OCI-LY7 (cell line): ENCODE measurements at regions not wholly inside any gene's neighbourhood (a gene's known extent, or its start where the extent isn't known, plus 50 kb on each side); places are given as distances from the start of the nearest gene placed in this dataset.

Source experiments
- BruUV-seq: library from RNA; stranded (reverse); fragments of 400-500 nt; replicated peaks from 2 replicates; lab custom pipeline; 2021; lab: Mats Ljungman, UMichigan
- CTCF ChIA-PET: fragments of 300-600 bp; sonication (Branson Sonifier 250); formaldehyde crosslinking; loops from one replicate; lab custom pipeline; 2022; ENCODE audit warnings: antibody characterized with exemption; ENCODE audit not compliant: unreplicated experiment; lab: Charles Lee
- POLR2A ChIA-PET: fragments of 300-600 bp; sonication (Branson Sonifier 250); formaldehyde crosslinking; loops from one replicate; lab custom pipeline; 2022; ENCODE audit warnings: antibody characterized with exemption; lab: Charles Lee
- DNase-seq: peaks from one replicate; pipeline ENCODE4 v3.0.0-alpha.2; 2015; ENCODE audit warnings: low spot score
- H2AFZ ChIP-seq: fragments of 200-600 bp; sonication (generic), shearing (Covaris generic); 2 replicates; pipeline ENCODE4 v1.6.1; 2014; ENCODE audit warnings: mild to moderate bottlenecking, antibody characterized with exemption, low read length, moderate library complexity
- H3K27ac ChIP-seq: fragments of 200-600 bp; sonication (generic); 2 replicates; pipeline ENCODE4 v1.5.1; 2014; ENCODE audit warnings: mixed run types, low read depth, mild to moderate bottlenecking, moderate library complexity, low read length, inconsistent platforms; ENCODE audit not compliant: poor library complexity, severe bottlenecking
- H3K36me3 ChIP-seq: fragments of 200-600 bp; sonication (generic); 2 replicates; pipeline ENCODE4 v1.6.1; 2014; ENCODE audit warnings: mild to moderate bottlenecking, antibody characterized with exemption, low read length, moderate library complexity, mixed read lengths; ENCODE audit not compliant: insufficient read depth
- H3K4me1 ChIP-seq: fragments of 200-600 bp; sonication (generic); 2 replicates; pipeline ENCODE4 v1.5.1; 2014; ENCODE audit warnings: mild to moderate bottlenecking, low read length; ENCODE audit not compliant: insufficient read depth, poor library complexity, severe bottlenecking
- H3K4me2 ChIP-seq: fragments of 200-600 bp; sonication (generic); 2 replicates; pipeline ENCODE4 v1.6.1; 2014; ENCODE audit warnings: mild to moderate bottlenecking, low read length
- H3K4me3 ChIP-seq: fragments of 200-600 bp; sonication (generic); 2 replicates; pipeline ENCODE4 v1.5.1; 2014; ENCODE audit warnings: mild to moderate bottlenecking, low read depth, low read length; ENCODE audit not compliant: poor library complexity, severe bottlenecking
- H3K79me2 ChIP-seq: fragments of 200-600 bp; sonication (generic); 2 replicates; pipeline ENCODE4 v1.6.1; 2016; ENCODE audit warnings: low read depth, mild to moderate bottlenecking, low read length, moderate library complexity, mixed read lengths; ENCODE audit not compliant: insufficient read depth
- H3K9me2 ChIP-seq: fragments of 200-600 bp; sonication (generic); 2 replicates; pipeline ENCODE4 v1.6.1; 2016; ENCODE audit warnings: mild to moderate bottlenecking, low read length, mixed read lengths; ENCODE audit not compliant: insufficient read depth
- H3K9me3 ChIP-seq: fragments of 200-600 bp; sonication (generic); 2 replicates; pipeline ENCODE4 v1.6.1; 2014; ENCODE audit warnings: mild to moderate bottlenecking, mixed run types, low read length, mixed read lengths
- H4K20me1 ChIP-seq: fragments of 200-600 bp; sonication (generic); 2 replicates; pipeline ENCODE4 v1.6.1; 2014; ENCODE audit warnings: mild to moderate bottlenecking, antibody characterized with exemption, low read length, moderate library complexity, mixed read lengths; ENCODE audit not compliant: insufficient read depth
- EZH2phosphoT487 ChIP-seq: fragments of 200-600 bp; sonication (generic); IDR thresholded peaks from 2 replicates; pipeline ENCODE4 v1.6.1; 2018; ENCODE audit warnings: low read depth, borderline replicate concordance, mild to moderate bottlenecking, mixed run types, antibody characterized with exemption, low read length, moderate library complexity, mixed read lengths
- intact Hi-C: fragments of 100-400 bp; cut with micrococcal nuclease; formaldehyde crosslinking; loops from one replicate; pipeline ENCODE4 v1.10.0; 2022; ENCODE audit not compliant: unreplicated experiment
- TF ChIP-seq, protein P1 (sequence below): fragments of 200-600 bp; sonication (generic); conservative IDR thresholded peaks from 2 replicates; pipeline ENCODE4 v1.5.1; 2014; ENCODE audit warnings: mild to moderate bottlenecking, antibody characterized with exemption, low read length, moderate library complexity, mixed read lengths

DNA sequence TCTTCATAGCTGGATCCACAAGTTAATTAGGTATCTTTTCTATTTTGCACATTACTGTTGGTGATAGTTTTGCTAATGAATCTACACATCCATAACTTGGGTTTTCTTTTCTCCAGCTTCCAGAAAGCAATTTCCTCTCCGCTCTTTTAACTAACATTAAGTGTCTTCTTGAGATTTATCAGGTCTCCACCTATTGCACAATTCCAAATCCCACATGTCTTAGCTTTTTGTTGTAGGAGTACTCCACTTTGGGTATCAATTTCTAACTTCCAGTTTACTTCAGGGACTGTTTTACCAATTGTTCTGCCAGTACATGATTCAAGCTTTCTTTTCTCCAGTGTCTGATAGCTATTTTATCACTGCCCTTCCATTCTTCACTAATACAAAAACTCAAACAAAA is 129.6 kb downstream of the OLFM4 start:
- Histone ChIP-seq H3K9me2 (no peaks in the 10 kb centered on the region), H3K36me3 (no peaks in the 10 kb centered on the region), H3K79me2 (no peaks in the 10 kb centered on the region), H2AFZ (no peak overlapping the region), H3K27ac (no peak overlapping the region), H3K4me1 (no peaks in the 10 kb centered on the region), H4K20me1 (no peaks in the 10 kb centered on the region), H3K4me2 (no peak overlapping the region), H3K9me3 (no peaks in the 10 kb centered on the region), H3K4me3 (no peak overlapping the region)
- TF ChIP-seq, protein P1, sequence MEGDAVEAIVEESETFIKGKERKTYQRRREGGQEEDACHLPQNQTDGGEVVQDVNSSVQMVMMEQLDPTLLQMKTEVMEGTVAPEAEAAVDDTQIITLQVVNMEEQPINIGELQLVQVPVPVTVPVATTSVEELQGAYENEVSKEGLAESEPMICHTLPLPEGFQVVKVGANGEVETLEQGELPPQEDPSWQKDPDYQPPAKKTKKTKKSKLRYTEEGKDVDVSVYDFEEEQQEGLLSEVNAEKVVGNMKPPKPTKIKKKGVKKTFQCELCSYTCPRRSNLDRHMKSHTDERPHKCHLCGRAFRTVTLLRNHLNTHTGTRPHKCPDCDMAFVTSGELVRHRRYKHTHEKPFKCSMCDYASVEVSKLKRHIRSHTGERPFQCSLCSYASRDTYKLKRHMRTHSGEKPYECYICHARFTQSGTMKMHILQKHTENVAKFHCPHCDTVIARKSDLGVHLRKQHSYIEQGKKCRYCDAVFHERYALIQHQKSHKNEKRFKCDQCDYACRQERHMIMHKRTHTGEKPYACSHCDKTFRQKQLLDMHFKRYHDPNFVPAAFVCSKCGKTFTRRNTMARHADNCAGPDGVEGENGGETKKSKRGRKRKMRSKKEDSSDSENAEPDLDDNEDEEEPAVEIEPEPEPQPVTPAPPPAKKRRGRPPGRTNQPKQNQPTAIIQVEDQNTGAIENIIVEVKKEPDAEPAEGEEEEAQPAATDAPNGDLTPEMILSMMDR, result no peak
- no peak for TF ChIP-seq EZH2phosphoT487
- no peak for DNase-seq
- intact Hi-C loops, result loop anchor here (10.0 kb wide), 1 partner anchor 543 kb away; no protein-coding TSS in a partner anchor
- ChIA-PET CTCF (no interaction called here), POLR2A (interaction anchor here (0.7 kb wide), 1 partner anchor 1965 kb away, joined by 4 read pairs; no protein-coding TSS in a partner anchor)
- no TSS peak for BruUV-seq

DNA sequence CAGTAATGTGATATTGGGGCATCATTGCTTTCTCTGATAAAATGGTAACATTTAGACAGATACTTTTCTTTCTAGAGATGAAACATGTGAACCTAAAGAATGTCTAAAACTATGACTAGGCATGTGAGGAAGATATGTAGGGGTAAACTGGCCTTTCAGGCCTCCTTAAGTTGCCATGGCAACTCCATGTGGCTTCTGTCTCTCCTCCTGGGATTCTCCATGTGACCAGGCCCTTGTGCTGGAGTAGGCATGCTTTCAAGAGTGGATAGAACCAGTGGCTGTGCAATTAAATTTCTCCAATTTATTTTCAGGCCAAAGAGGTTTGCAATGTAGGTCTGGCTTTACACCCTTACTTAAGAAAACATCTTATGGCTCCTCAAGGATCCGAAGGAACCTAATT is 130.8 kb downstream of the OLFM4 start:
- no peaks in the 10 kb centered on the region for H3K36me3 ChIP-seq
- no peaks in the 10 kb centered on the region for H3K4me1 ChIP-seq
- no TSS peak for BruUV-seq
- H3K27ac ChIP-seq, result no peak overlapping the region
- H4K20me1 ChIP-seq, result no peaks in the 10 kb centered on the region
- CTCF ChIA-PET, result no interaction called here
- TF ChIP-seq EZH2phosphoT487, result no peak
- TF ChIP-seq, protein P1, result no peak
- DNase-seq, result no peak
- no peak overlapping the region for H2AFZ ChIP-seq
- no peak overlapping the region for H3K4me3 ChIP-seq
- no peaks in the 10 kb centered on the region for H3K79me2 ChIP-seq
- H3K9me3 ChIP-seq, result no peaks in the 10 kb centered on the region
- H3K9me2 ChIP-seq, result no peaks in the 10 kb centered on the region
- POLR2A ChIA-PET, result interaction anchor here (0.6 kb wide), 1 partner anchor 11 kb away, joined by 3 read pairs; no protein-coding TSS in a partner anchor
- intact Hi-C loops, result loop anchor here (10.0 kb wide), 1 partner anchor 545 kb away; no protein-coding TSS in a partner anchor
- no peak overlapping the region for H3K4me2 ChIP-seq

DNA sequence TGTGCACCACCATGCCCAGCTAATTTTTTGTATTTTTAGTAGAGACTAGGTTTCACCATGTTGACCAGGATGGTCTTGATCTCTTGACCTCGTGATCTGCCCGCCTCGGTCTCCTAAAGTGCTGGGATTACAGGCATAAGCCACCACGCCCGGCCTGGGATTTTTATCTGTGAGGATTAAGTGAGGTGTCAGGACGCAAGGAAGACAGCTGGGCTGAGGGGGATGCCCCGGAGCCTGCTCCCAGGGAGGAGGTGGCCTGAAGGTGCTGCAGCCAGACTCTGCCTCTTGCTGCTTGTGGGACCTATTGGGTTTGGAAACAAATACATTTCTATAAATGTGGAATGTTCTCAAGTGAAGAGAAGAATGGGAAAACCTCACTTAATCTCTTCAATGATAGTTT is 131.6 kb downstream of the OLFM4 start:
- H3K9me3 ChIP-seq, result no peaks in the 10 kb centered on the region
- H3K27ac ChIP-seq, result no peak overlapping the region
- no peak overlapping the region for H2AFZ ChIP-seq
- no peak overlapping the region for H3K4me2 ChIP-seq
- no peak overlapping the region for H3K4me3 ChIP-seq
- no peaks in the 10 kb centered on the region for H3K79me2 ChIP-seq
- H3K36me3 ChIP-seq, result no peaks in the 10 kb centered on the region
- ChIA-PET POLR2A (no interaction called here), CTCF (no interaction called here)
- H4K20me1 ChIP-seq, result no peaks in the 10 kb centered on the region
- H3K9me2 ChIP-seq, result no peaks in the 10 kb centered on the region
- no peak for DNase-seq
- BruUV-seq, result no TSS peak
- intact Hi-C loops, result no loop called here
- no peaks in the 10 kb centered on the region for H3K4me1 ChIP-seq
- TF ChIP-seq, protein P1, result no peak
- no peak for TF ChIP-seq EZH2phosphoT487
